Kasumi-1 (cell line): ENCODE measurements at regions not wholly inside any gene's neighbourhood (a gene's known extent, or its start where the extent isn't known, plus 50 kb on each side); places are given as distances from the start of the nearest gene placed in this dataset.

ENCODE experiments used
- DNase-seq, 2 experiments: peaks; one replicate each; lab custom pipeline; 2025; lab: John Stamatoyannopoulos, UW

DNA sequence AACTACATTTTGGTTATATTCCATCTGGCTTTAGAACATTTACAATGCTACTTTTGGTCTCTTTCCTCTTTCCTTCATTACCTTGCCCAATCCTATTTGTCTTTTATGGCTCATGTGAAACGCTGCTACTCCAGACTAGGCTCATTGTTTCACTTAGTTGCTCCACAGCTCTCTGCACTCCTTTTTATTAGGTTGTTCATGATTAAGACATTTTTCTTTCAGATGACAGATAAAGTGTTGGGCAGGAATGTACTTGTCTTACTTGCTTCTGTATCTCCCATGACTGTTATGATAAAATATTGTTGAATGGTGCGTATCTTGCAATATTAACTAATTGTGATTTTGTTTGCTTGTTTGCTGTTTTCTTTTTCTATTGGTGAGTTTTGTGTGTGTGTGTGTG is 1532.3 kb downstream of the KCNT2 start:
- DNase-seq = no peak

DNA sequence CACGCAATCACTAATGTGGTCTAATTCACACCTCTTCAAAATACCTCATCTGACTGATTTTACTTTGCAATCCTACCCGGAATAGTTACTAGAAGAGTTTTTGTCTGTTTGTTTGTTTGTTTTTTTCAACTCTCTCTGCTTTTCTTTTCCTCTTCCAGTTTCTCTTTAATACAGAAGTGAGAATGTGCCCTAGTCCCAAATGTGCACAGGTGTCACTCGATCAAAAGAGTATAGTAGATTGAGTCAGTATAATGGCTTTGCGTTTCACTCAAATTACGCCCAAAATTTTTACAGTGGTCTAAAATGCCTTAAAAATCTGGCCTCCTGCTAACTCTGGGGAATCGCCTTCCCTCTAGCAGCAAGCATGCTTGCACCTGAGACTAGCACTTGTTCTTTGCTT is 1536.8 kb downstream of the KCNT2 start:
- DNase-seq = no peak

DNA sequence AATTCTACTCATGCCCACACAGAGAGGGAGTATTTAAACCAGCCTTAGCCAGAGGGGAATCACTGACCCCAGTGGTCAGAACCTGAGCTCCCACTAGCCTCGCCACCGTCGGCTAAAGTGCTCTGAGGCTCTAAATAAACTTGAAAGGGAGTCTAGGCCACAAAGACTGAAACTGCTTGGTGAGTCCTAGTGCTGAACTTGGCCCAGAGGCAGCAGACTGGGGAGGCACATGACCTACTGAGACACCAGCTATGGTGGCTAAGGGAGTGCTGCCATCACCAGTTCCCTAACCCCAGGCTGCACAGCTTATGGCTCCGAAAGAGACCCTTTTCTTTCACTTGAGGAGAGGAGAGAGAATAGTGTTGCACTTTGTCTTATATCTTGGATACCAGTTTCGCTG is 1542.8 kb downstream of the KCNT2 start:
- no peak for DNase-seq

DNA sequence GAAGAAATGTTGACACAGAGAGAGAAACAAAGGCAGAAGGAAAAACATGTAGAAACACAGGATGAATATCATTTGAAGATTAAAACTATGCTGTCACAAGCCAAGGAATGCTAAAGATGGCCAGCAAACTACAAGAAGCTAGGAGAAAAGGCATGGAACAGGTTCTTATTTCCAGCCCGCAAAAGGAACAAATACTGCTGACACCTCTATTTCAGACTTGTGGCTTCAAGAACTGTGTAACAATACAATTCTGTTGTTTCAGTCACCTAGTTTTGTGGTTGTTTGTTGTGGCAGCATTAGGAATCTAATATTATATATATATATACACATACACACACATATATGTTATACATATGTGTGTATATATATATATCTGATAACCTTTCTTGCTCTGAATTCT is 1543.9 kb downstream of the KCNT2 start:
- no peak for DNase-seq

DNA sequence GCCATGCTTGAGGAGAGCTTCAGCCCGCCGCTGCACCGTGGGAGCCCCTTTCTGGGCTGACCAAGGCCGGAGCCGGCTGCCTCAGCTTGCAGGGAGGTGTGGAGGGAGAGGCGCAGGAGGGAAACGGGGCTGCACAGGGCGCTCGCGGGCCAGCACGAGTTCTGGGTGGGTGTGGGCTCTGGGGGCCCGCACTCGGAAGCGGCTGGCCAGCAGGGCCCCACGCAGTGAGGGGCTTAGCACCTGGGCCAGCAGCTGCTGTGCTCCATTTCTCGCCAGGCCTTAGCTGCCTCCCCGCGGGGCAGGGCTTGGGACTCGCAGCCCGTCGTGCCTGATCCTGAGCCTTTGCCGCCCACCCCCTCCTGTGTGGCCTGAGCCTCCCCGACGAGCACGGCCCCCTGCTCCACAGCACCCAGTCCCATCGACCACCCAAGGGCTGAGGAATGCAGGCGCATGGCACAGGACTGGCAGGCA is 1554.0 kb downstream of the KCNT2 start:
- DNase-seq = no peak

DNA sequence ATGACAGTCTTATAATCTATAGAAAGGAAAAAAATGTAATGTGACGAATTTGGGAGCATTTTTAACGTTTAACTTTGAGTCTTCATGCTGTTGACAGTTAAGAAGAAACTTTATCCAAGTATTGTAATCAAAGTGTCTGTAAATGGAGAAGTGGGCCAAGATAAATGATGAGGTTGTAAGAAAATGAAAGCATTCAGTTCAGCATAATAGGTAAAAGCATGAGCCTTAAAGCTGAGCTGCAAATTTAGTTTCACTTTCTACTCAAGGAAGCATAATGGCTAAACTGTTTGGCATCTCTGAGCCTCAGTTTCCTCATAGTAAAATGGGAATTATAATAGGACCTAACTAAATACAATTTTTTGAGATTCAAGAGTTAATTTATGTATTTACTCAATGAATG is 1554.8 kb downstream of the KCNT2 start:
- no peak for DNase-seq

DNA sequence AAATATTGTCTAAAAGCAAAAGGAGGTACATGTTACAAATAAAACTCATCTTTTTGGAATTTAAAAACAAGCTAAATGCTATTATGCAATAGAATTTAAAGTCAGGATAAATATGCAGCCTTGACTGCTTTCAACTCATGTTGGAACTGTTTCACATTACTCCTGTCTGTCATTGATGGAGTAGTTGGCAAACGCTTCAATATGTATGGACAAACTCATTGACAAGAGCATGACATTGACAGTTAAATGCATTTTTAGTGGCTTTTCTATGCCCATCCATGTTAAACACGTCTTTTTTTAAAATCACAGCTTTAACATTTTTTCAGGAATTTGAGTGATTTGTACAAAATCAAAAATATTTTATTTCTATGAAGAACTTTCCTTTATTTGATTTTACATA is 1560.5 kb downstream of the KCNT2 start:
- no peak for DNase-seq

DNA sequence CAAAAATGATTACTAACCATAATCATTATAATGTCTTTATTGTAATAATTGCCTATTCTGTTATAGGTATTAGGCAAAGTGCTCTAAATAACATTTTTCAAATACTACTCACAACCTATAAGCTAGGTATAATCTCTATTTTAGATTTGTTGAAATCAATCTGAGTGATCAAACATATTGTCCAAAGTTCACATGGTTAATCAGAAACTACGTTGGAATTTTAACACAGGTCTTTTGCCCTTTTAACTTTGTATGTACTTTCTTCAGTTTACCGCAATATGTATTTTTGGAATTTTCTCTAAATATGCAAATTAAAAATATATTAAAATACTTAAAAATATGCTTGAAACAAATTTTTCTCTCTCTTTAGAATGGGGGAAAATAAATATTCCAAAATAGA is 1563.2 kb downstream of the KCNT2 start:
- no peak for DNase-seq

DNA sequence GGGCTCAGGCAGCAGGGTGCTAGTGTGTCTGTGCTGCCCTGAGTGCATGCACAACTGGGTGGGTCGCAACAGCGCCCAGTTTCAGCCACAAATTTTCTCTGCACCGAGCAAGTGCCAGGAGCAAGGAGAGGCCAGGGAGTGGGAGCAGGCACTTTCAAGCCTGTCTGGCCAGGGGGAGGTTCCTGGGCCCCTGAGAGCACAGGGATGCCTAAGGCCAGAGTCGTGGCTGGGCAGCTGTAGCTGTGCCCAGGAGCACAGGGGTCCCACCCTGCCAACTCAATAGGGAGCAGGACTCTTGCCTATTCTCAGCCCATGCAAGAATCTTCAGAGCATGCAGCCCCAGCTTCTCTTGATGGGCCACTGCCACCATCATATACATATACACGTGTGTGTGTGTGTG is 1577.4 kb downstream of the KCNT2 start:
- no peak for DNase-seq

DNA sequence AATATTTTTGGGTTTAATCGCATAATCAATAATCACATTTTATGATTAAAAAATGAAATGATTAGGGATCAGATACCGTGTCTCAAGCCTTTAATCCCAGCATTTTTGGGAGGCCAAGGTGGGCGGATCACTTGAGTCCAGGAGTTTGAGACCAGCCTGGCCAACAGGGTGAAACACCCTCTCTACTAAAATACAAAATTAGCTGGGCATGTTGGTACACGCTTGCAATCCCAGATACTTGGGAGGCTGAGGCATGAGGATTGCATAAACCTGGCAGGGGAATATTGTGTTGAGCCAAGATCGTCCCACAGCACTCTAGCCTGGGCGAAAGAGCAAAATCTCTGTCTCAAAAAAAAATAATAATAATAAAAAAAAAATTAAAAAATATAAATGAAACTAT is 1581.4 kb downstream of the KCNT2 start:
- no peak for DNase-seq

DNA sequence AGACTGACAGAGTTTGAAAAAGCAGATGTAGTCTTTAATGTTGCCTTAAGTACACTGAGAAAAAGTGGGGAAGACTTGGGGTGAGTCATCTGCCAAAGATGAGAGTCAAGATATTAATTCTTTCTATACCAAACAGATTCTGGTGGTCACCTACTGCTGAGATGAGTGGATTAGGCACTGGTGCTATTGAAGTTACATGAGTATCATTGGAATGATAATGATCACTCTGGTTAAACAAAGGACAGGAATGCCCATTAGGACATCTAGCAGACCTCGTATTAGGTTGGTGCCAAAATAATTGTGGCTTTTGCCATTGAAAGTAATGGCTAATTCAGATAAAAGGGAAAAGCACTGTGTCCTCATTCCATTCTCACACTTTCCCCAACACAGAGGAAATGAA is 1588.9 kb downstream of the KCNT2 start:
- no peak for DNase-seq

DNA sequence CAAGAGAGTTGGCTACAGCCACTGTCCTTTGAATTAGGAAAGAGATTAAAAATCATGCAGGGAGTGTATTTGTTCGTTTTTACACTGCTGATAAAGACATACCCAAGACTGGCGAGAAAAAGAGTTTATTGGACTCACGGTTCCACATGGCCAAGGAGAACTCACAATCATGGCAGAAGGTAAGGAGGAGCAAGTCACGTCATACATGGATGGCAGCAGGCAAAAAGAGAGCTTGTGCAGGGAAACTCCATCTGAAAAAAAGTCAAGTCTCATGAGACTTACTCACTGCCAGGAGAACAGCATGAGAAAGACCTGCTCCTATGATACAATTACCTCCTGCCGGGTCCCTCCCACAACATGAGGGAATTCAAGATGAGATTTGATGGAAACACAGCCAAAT is 1595.2 kb downstream of the KCNT2 start:
- no peak for DNase-seq

DNA sequence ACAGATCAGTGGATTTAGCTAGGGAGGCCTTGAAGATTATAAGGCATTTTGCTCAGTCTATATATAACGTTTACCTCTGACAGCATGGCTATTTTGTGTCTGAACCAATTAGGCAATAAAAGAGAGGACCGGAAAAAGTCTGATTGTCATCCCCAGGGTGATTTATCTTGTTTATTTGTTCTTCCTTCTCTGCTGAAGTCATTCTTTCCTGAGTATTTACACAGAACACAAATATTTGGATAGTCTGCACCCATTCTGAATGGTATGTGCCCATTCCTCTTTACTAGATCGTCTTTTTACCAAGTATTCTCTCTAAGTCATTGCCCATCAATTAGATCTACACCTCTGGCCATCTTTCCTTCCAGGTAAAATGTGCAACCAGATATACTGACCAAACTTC is 1602.9 kb downstream of the KCNT2 start:
- DNase-seq = no peak

DNA sequence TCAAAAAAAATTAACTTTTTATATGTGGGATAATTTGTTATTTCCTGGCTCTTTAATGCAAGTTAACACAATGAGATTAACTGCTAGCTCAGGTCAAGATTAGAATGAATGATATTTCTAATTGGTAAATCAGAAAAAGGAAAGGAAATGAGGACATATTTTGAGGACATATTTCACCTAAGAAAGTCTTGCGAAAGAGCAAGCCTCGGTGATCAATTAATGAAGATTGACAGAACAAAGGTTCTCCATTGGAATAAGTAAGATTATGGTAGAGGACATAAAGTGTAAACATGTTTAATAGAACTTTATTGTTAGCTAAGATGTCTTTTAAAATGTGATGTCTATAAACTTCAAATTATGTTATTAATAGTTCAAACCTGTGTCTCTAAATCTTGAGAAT is 1617.8 kb downstream of the KCNT2 start:
- no peak for DNase-seq

DNA sequence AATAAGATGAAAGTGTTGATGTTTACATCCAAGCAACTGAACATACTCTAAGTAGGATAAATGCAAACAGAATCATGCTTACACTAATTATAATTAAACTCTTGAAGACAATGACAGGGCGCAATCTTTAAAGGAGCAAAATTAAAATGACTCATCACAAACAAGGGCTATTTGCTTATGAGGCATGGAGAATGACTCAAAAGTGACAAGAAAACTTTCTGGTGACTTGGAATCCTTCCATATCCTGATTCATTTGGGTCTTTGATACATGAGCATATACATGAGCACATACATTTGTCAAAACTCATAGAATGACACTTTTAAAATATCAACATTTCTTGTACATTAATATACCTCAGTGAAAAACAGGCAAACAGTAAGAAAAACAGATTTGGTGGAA is 1632.3 kb downstream of the KCNT2 start:
- no peak for DNase-seq

DNA sequence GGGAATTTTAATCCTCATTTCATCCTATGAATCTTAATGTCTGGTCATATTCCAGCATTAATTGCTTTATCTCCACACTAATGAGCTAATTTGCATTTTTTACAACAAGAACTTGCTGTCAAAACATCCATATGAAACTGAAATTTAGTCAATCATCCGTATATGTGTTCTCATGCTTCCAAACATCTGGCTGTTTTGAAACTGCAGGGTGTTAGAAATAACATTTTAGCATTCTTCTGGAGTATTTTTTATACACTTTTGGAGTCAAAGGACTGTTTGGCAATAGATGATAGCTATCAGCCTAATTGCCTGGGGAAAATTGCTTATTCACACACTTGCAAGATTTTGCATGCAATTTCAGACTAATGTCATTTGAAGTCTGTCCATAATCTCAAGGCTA is 1639.3 kb downstream of the KCNT2 start:
- no peak for DNase-seq

DNA sequence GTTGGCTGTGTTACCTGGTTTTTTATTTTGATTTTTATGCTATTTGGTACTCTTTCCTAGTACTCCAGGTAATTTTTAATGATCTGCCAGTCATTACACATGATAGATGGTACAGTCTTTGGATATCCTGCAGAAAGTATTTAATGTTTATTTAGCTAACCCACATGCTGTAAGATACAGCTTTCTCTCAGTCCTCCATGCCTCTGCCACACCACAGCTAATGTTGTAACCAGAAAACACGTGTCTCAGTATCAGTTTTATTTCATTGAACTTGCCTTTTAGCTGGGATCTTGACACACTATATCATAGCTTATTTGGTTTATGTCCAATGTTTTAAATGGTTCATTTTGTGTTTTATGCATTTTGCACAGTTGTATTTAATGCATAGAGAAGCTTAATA is 1648.4 kb downstream of the KCNT2 start:
- DNase-seq = no peak

DNA sequence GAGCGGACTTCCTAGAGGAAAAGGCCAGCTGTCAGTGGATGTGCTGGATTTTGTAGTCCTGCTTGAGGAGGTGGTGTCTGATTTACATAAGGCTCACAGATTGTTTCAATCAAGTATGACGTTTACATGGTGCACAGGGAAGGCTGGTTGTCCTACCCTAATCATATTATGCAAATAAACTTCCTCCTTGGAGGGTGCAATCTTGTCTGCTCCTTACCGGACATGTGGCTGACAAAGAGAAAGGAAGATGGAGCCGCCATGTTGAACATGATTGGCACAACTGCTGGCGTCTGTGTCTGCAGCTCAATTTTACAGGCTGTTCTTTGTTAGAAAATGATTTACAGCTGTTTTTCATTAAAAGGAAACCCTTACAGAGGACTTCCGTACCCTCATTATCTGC is 1656.1 kb downstream of the KCNT2 start:
- no peak for DNase-seq

DNA sequence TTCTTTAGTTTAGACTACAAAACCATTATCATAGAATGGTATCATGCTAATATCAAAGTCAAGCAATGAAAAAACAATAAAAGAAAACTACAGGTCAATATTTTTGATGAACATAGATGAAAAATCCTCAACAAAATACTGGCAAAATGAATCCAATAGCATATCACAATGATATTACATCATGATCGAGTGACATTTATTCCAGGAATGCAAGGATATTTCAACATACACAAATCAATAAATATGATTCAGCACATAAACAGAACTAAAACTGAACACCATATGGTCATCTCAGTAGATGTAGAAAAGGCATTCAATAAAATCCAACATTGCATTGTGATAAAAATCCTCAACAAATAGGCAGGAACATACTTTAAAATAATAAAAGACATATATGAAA is 1657.7 kb downstream of the KCNT2 start:
- DNase-seq = no peak

DNA sequence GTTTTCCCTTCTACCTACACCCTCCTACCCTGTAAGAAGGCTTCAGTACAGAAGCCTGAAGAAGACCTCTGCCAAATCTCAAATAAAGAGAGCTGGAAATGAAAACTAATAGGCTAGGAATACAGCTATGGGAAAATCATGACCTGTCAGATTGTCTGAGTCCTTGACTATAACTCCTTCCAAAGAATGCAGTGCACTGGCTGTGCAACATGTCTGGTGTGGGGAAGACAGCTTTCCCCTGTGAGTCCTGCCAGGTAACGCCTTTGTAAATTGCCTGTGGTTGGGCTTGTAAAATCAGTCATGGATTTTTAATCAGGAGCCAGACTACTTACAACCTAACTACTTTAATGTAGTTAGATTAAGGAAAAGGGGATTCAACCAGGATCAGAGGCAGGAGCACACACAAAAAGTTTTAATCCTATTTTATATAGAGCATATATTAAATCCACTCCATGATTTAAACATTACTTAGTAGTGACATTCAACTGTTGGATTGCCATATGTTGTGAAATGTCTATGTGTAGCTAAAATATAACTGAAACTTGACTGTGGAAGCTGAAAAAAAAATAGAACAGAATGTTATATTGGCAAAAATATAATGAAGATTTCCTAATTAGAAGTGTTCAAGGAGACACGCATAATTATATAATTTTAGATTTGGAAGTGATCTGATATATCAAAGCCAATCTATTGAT is 1667.8 kb downstream of the KCNT2 start:
- DNase-seq = no peak

DNA sequence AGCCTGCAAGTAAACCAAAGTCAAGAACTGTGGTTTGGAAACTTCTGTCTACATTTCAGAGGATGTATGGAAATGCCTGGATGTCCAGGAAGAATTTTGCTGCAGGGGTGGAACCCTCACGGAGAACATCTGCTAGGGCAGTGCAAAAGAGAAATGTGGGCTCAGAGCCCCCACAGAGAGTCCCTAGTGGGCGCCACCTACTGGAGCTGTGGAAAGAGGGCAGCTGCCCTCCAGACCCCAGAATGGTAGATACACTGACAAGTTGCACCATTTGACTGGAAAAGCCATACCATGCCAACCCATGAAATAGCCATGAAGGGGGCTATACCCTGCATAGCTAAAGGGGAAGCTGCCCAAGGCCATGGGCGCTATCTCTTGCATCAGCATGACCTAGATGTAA is 1672.4 kb downstream of the KCNT2 start:
- DNase-seq = no peak

DNA sequence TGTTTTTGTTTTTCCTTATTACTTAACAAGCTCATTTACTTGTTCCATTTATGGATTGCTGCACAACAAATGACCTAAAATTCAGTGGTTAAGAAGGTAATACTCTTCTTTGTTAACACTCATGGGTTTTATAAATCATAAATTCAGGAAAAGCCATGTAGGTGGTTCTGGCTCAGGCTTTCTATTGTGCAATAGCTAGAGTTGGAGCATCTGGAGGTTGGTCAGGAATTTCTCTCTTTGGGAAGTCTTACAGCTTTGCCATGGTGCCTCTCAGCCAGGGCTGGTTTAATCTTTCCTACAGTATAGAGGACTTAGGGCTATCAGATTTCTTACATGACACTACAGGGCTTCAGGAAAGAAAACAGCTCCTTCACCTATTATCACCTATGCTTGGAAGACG is 1677.1 kb downstream of the KCNT2 start:
- DNase-seq = no peak

DNA sequence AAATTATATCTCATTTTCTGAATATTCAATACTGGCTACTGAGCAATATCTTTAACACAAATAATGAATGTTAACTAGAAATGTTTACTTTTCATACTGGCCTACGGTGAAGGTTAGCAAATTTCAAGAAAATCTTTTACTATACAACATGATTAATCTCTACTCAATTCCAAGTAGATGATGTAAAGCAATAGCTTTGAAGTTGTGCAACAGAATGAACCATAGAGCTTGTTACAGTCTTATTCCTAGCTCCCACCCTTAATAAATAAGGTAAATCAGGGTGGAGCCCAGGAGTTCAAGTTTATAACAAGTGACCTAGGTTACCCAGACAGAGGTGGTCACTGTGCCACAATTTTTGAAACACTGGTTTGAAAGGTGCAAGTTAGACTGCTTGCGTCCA is 1678.1 kb downstream of the KCNT2 start:
- DNase-seq = no peak

DNA sequence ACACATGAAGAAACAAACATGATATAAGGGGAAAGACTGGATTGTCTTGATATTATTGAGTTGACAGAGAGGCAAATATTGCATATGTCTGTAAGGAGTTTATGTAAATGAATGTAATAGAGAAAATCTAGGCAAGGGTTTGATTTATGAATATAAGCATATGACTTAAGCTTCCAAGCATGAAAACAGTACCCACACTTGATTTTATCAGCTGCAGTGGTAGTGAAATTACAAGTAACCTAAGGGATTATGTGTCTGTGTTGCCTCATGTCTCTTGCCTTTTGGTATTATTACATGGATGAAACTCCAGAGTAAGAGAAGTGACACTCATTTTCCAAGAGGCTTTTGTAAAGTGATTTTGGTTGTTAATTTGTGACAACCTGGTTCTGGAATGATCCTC is 1678.9 kb downstream of the KCNT2 start:
- no peak for DNase-seq

DNA sequence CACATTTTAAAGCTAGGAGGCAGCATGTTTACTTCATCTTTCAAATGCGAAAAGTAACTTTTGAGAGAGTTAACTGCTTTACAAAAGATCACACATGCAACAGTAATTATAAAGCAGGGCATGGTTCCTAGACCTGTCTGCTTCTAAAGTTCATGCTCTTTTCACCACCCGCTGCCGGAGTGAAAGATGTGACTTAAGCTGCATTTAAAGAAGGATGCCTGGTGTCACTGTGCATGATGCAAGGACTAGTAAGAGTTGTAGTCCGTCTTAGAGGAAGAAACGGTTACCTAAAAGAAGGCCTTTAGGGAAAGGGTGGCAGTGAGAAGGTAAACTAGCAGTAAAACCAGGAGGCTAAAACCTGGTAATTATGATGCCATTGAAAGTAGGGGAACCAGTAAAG is 1689.1 kb downstream of the KCNT2 start:
- no peak for DNase-seq
